Left lung (tissue), 4 donors: ENCODE measurements at regions not wholly inside any gene's neighbourhood (a gene's known extent, or its start where the extent isn't known, plus 50 kb on each side); places are given as distances from the start of the nearest gene placed in this dataset.

Experiments
- ATAC-seq: fragments of 200-7000 bp; cut with Tn5 transposase; one replicate; pipeline ENCODE4 v1.9.1; 2020; ENCODE audit warnings: moderate library complexity
- DNase-seq, 4 donors: peaks; one replicate each; pipeline ENCODE4 v3.0.0-alpha.2; 2013 to 2020
- H3K27ac ChIP-seq, 2 donors: fragments of 200-600 bp; sonication (generic) in 1 of 2; one replicate each; pipeline versions ENCODE4 v1.5.0 to v1.8.0; 2020 to 2021
- H3K27me3 ChIP-seq, 2 donors: fragments of 200-600 bp; sonication (generic) in 1 of 2; one replicate each; pipeline versions ENCODE4 v1.5.0 to v1.8.0; 2020 to 2021
- H3K36me3 ChIP-seq, 2 donors: fragments of 200-600 bp; sonication (generic) in 1 of 2; one replicate each; pipeline versions ENCODE4 v1.5.0 to v1.8.0; 2020 to 2021
- H3K4me1 ChIP-seq, 2 donors: fragments of 200-600 bp; one replicate each; pipeline ENCODE4 v1.8.0; 2021
- H3K4me3 ChIP-seq, 2 donors: fragments of 200-600 bp; sonication (generic) in 1 of 2; one replicate each; pipeline versions ENCODE4 v1.5.0 to v1.8.0; 2020 to 2021; ENCODE audit warnings: mild to moderate bottlenecking in 1 of 2
- H3K9me3 ChIP-seq, 2 donors: fragments of 200-600 bp; sonication (generic) in 1 of 2; one replicate each; pipeline versions ENCODE4 v1.5.0 to v1.8.0; 2020 to 2021
- CTCF ChIP-seq, 2 donors: fragments of 200-600 bp; sonication (generic) in 1 of 2; IDR thresholded peaks; one replicate each; pipeline versions ENCODE4 v1.5.0 to v1.8.0; 2021; ENCODE audit warnings: antibody characterized with exemption in 2 of 2
- intact Hi-C, 2 donors: fragments of 100-400 bp; cut with DNase I; formaldehyde crosslinking; loops; one replicate each; pipeline versions ENCODE4 v1.11.2 to v1.14.2; 2022
- donor health status: DM: no; HTN: yes; CAD: no.
- donor health status: DM: no; HTN: no; CAD: no.

- DNase-seq: no peak
- Histone ChIP-seq H3K9me3 (no peaks in the 10 kb centered on the region), H3K27ac (no peak overlapping the region), H3K4me3 (no peak overlapping the region), H3K4me1 (no peaks in the 10 kb centered on the region), H3K36me3 (no peaks in the 10 kb centered on the region), H3K27me3 (no peaks in the 10 kb centered on the region)
- intact Hi-C loops: no loop called here
- no peak for TF ChIP-seq CTCF (IDR thresholded peaks at IDR 0.05)
- ATAC-seq: no peak
These were observed 260.9 kb downstream of the MAN2A1 start for GRCh38 chr5:109950634-109951033.

GRCh38 chr5:109951348-109951747, 261.6 kb downstream of the MAN2A1 start:
- no peak for TF ChIP-seq CTCF (IDR thresholded peaks at IDR 0.05)

GRCh38 chr5:109951758-109952157, 262.0 kb downstream of the MAN2A1 start:
- Histone ChIP-seq H3K9me3 (no peaks in the 10 kb centered on the region), H3K27me3 (no peaks in the 10 kb centered on the region), H3K4me1 (no peaks in the 10 kb centered on the region), H3K36me3 (no peaks in the 10 kb centered on the region), H3K27ac (no peak overlapping the region), H3K4me3 (no peak overlapping the region)
- intact Hi-C loops: no loop called here
- no peak for TF ChIP-seq CTCF (IDR thresholded peaks at IDR 0.05)
- no peak for DNase-seq
- ATAC-seq: no peak

More at GRCh38 chr5:109951348-109951747, 261.6 kb downstream of the MAN2A1 start:
- H3K9me3 ChIP-seq: no peaks in the 10 kb centered on the region
- H3K27ac ChIP-seq: no peak overlapping the region
- no peaks in the 10 kb centered on the region for H3K4me1 ChIP-seq
- H3K36me3 ChIP-seq: no peaks in the 10 kb centered on the region
- intact Hi-C loops: no loop called here
- H3K27me3 ChIP-seq: no peaks in the 10 kb centered on the region
- no peak overlapping the region for H3K4me3 ChIP-seq
- no peak for ATAC-seq
- DNase-seq: no peak

- Histone ChIP-seq H3K4me3 (no peak overlapping the region), H3K27ac (no peak overlapping the region), H3K4me1 (no peaks in the 10 kb centered on the region), H3K9me3 (no peaks in the 10 kb centered on the region), H3K36me3 (no peaks in the 10 kb centered on the region), H3K27me3 (no peaks in the 10 kb centered on the region)
- no peak for TF ChIP-seq CTCF (IDR thresholded peaks at IDR 0.05)
- ATAC-seq (no peak), DNase-seq (no peak)
- intact Hi-C loops: no loop called here
These were observed 264.0 kb downstream of the MAN2A1 start for GRCh38 chr5:109953761-109954160.

GRCh38 chr5:109956884-109957283, 267.2 kb downstream of the MAN2A1 start:
- H3K27me3 ChIP-seq: no peaks in the 10 kb centered on the region
- H3K4me1 ChIP-seq: no peaks in the 10 kb centered on the region
- H3K4me3 ChIP-seq: no peak overlapping the region
- H3K9me3 ChIP-seq: no peaks in the 10 kb centered on the region
- no peak for DNase-seq
- no peaks in the 10 kb centered on the region for H3K36me3 ChIP-seq
- intact Hi-C loops: no loop called here
- no peak for ATAC-seq
- H3K27ac ChIP-seq: no peak overlapping the region
- TF ChIP-seq CTCF (IDR thresholded peaks at IDR 0.05): no peak
